ENCODE measurements at regions not wholly inside any gene's neighbourhood (a gene's known extent, or its start where the extent isn't known, plus 50 kb on each side); places are given as distances from the start of the nearest gene placed in this dataset.
"Not testable (repeated sequence)": the region's sequence is repeated elsewhere in the genome, so short reads cannot be mapped to it uniquely, and the experiment has no call there.

DNA sequence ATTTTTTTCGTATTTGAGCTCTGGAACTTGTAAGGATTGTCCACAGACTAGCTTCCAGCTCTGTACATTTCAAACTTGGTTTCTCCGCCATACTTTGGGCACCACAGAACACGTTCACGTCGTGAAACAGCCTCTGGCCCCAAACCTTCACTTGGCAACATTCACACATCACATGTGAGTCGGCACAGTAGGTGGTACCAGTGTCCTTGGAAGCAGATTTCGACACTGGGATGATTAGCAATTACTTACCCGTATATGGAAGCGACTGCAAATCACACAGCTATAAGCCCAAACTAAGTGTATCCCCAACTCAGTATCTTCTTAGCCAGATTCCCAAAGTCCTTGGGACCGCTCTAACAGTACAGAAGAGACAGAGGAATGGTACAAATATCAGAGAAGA, 60.2 kb downstream of the MAFB start (continued):
- TF ChIP-seq ZNF692 (tag by site-specific recombination; IDR thresholded peaks at IDR 0.05) (no peak), SP7 (tag by site-specific recombination; IDR thresholded peaks at IDR 0.05) (no peak), ZNF23 (tag by site-specific recombination; IDR thresholded peaks at IDR 0.05; ENCODE audit: borderline replicate concordance) (no peak), ZNF221 (tag by site-specific recombination; IDR thresholded peaks at IDR 0.05; ENCODE audit: borderline replicate concordance) (no peak)
- TF ChIP-seq, protein P1, sequence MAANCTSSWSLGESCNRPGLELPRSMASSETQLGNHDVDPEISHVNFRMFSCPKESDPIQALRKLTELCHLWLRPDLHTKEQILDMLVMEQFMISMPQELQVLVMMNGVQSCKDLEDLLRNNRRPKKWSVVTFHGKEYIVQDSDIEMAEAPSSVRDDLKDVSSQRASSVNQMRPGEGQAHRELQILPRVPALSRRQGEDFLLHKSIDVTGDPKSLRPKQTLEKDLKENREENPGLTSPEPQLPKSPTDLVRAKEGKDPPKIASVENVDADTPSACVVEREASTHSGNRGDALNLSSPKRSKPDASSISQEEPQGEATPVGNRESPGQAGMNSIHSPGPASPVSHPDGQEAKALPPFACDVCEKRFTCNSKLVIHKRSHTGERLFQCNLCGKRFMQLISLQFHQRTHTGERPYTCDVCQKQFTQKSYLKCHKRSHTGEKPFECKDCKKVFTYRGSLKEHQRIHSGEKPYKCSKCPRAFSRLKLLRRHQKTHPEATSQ (tag by site-specific recombination; IDR thresholded peaks at IDR 0.05), result no peak

DNA sequence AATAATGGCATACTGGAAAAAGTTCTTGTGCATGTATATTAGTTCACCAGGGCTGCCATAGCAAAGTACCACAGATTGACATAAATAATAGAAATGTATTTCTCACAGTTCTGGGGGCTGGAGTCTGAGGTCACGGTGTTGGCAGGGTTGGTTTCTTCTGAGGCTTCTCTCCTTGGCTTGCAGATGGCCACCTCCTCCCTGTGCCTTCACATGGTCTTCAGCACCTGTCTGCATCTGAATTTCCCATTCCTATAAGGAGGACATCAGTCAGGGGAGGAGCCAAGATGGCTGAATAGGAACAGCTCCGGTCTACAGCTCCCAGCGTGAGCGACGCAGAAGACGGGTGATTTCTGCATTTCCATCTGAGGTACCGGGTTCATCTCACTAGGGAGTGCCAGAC, 70.0 kb downstream of the MAFB start:
- H3K27ac ChIP-seq (ENCODE audit: extremely low read depth, low read depth, low read length); H3K4me1 ChIP-seq (ENCODE audit: control insufficient read depth, insufficient read depth, low read length); H3K9me3 ChIP-seq (ENCODE audit: control insufficient read depth, insufficient read depth, low read depth, low read length); H3K4me3 ChIP-seq (ENCODE audit: low read depth, low read length); POLR2A ChIA-PET; H3K36me3 ChIP-seq (ENCODE audit: control insufficient read depth in 2 of 2, insufficient read depth in 1 of 2, low read length in 2 of 2): not testable (repeated sequence)
- CTCF ChIA-PET, result interaction anchor here (1.0 kb wide), 1 partner anchor 70 kb away, joined by 3 read pairs; the partner anchor contains the start of gene MAFB

GRCh38 chr20:40617594-40617993, 71.4 kb downstream of the MAFB start:
- Histone ChIP-seq H3K4me1 (ENCODE audit: control insufficient read depth, insufficient read depth, low read length) (no peaks in the 10 kb centered on the region), H3K27ac (ENCODE audit: extremely low read depth, low read depth, low read length) (no peak overlapping the region), H3K9me3 (ENCODE audit: control insufficient read depth, insufficient read depth, low read depth, low read length) (no peaks in the 10 kb centered on the region), H3K36me3 (ENCODE audit: control insufficient read depth in 2 of 2, insufficient read depth in 1 of 2, low read length in 2 of 2) (no peaks in the 10 kb centered on the region), H3K4me3 (ENCODE audit: low read depth, low read length) (no peak overlapping the region)
- POLR2A ChIA-PET, result no interaction called here
- CTCF ChIA-PET, result no interaction called here
- TF ChIP-seq ZNF791 (tag by site-specific recombination; IDR thresholded peaks at IDR 0.05), result no peak
- TF ChIP-seq ZNF146 (tag by site-specific recombination; IDR thresholded peaks at IDR 0.05), result no peak
- TF ChIP-seq ZNF112 (tag by site-specific recombination; IDR thresholded peaks at IDR 0.05), result no peak
- TF ChIP-seq, protein P2, sequence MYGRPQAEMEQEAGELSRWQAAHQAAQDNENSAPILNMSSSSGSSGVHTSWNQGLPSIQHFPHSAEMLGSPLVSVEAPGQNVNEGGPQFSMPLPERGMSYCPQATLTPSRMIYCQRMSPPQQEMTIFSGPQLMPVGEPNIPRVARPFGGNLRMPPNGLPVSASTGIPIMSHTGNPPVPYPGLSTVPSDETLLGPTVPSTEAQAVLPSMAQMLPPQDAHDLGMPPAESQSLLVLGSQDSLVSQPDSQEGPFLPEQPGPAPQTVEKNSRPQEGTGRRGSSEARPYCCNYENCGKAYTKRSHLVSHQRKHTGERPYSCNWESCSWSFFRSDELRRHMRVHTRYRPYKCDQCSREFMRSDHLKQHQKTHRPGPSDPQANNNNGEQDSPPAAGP (tag by site-specific recombination; IDR thresholded peaks at IDR 0.05), result no peak
- no peak for TF ChIP-seq ZNF658 (tag by site-specific recombination; IDR thresholded peaks at IDR 0.05)
- no peak for TF ChIP-seq ZNF501 (tag by site-specific recombination; IDR thresholded peaks at IDR 0.05)
- no peak for TF ChIP-seq ZNF404 (tag by site-specific recombination; IDR thresholded peaks at IDR 0.05)
- TF ChIP-seq ZNF302 (tag by site-specific recombination; IDR thresholded peaks at IDR 0.05; ENCODE audit: low read depth), result no peak
- TF ChIP-seq ZNF837 (tag by site-specific recombination; IDR thresholded peaks at IDR 0.05), result no peak
- TF ChIP-seq ZNF645 (tag by site-specific recombination; IDR thresholded peaks at IDR 0.05), result no peak
- TF ChIP-seq, protein P3, sequence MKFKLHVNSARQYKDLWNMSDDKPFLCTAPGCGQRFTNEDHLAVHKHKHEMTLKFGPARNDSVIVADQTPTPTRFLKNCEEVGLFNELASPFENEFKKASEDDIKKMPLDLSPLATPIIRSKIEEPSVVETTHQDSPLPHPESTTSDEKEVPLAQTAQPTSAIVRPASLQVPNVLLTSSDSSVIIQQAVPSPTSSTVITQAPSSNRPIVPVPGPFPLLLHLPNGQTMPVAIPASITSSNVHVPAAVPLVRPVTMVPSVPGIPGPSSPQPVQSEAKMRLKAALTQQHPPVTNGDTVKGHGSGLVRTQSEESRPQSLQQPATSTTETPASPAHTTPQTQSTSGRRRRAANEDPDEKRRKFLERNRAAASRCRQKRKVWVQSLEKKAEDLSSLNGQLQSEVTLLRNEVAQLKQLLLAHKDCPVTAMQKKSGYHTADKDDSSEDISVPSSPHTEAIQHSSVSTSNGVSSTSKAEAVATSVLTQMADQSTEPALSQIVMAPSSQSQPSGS (tag by site-specific recombination; IDR thresholded peaks at IDR 0.05; ENCODE audit: low read depth), result no peak
- no peak for TF ChIP-seq ZNF398 (tag by site-specific recombination; IDR thresholded peaks at IDR 0.05)
- TF ChIP-seq SETDB1 (IDR thresholded peaks at IDR 0.05; ENCODE audit: insufficient read length, low read length), result no peak
- TF ChIP-seq ZNF776 (tag by site-specific recombination; IDR thresholded peaks at IDR 0.05; ENCODE audit: borderline replicate concordance), result no peak
- TF ChIP-seq ZNF248 (tag by site-specific recombination; IDR thresholded peaks at IDR 0.05), result no peak
- no peak for TF ChIP-seq ZNF324 (tag by site-specific recombination; IDR thresholded peaks at IDR 0.05)
- no peak for TF ChIP-seq ZNF19 (tag by site-specific recombination; IDR thresholded peaks at IDR 0.05; ENCODE audit: low read depth)

Data from HEK293 (cell line).